Heart left ventricle (tissue), 13 donors: ENCODE measurements at regions not wholly inside any gene's neighbourhood (a gene's known extent, or its start where the extent isn't known, plus 50 kb on each side); places are given as distances from the start of the nearest gene placed in this dataset.
"Not testable (repeated sequence)": the region's sequence is repeated elsewhere in the genome, so short reads cannot be mapped to it uniquely, and the experiment has no call there.

ENCODE experiments used
- CTCF ChIP-seq, 12 donors: fragments of 200-600 bp; sonication (generic) in 4 of 12; IDR thresholded peaks; one replicate each; pipeline versions ENCODE4 v1.5.0 to v1.8.0; 2018 to 2022; ENCODE audit warnings: antibody characterized with exemption in 12 of 12, mild to moderate bottlenecking in 5 of 12
- POLR2A ChIP-seq, 2 donors: fragments of 450-650 bp; IDR thresholded peaks; one replicate each; pipeline ENCODE4 v1.6.1; 2017; ENCODE audit warnings: antibody characterized with exemption in 2 of 2, mild to moderate bottlenecking in 2 of 2, moderate library complexity in 2 of 2
- donor health status: ischemic (EF 13 %, LVEDD 7.1; RV severe dilation, severe dysfunction).
- donor health status: DM: no; HTN: yes; CAD: no.
- donor health status: DM: no; HTN: no; CAD: no.
- donor health status: ischemic (EF 25% LVEDD 6.9; RV normal size, moderate dysfunction).
- donor health status: ischemic (EF 25% LVEDD 5.7; RV mildly dilated, moderate dysfunction).
- donor health status: ischemic (EF 35%, LVEDD 5.7; RV mildly dilated, moderate dysfunction).
- donor health status: nonischemic (EF 11% LVEDD 7.7; RV severe dilation, severe dysfunction).
- donor health status: DM: yes; HTN: yes; CAD: no.
- donor health status: PGD.
- donor health status: ischemic (EF 29% LVEDD 5.4; RV normal size, mild dysfunction).
- donor health status: nonischemic (EF 23%, LVEDD 6.1; RV moderate dilation, normal function).

GRCh38 chr4:25511823-25512222 is 134.8 kb downstream of the ANAPC4 start:
- not testable (repeated sequence) for TF ChIP-seq CTCF, POLR2A (IDR thresholded peaks at IDR 0.05)
